SKM-1 (cell line): ENCODE measurements at regions not wholly inside any gene's neighbourhood (a gene's known extent, or its start where the extent isn't known, plus 50 kb on each side); places are given as distances from the start of the nearest gene placed in this dataset.
"Not testable (repeated sequence)": the region's sequence is repeated elsewhere in the genome, so short reads cannot be mapped to it uniquely, and the experiment has no call there.

Experiments
- DNase-seq: peaks from one replicate; lab custom pipeline; 2025; ENCODE audit not compliant: unreplicated experiment; lab: John Stamatoyannopoulos, UW

GRCh38 chr3:181549266-181549665, 162.5 kb upstream of the SOX2 start:
- no peak for DNase-seq

- DNase-seq, result no peak
Measured at GRCh38 chr3:181541414-181541813, 170.3 kb upstream of the SOX2 start.

- DNase-seq, result no peak
Measured at GRCh38 chr3:181534781-181535221, 176.9 kb upstream of the SOX2 start.

- no peak for DNase-seq
Measured at GRCh38 chr3:181533811-181534210, 177.9 kb upstream of the SOX2 start.

GRCh38 chr3:181530584-181530983, 181.1 kb upstream of the SOX2 start:
- DNase-seq, result no peak

- no peak for DNase-seq
Measured at GRCh38 chr3:181521831-181522230, 189.9 kb upstream of the SOX2 start.

- DNase-seq, result no peak
Measured at GRCh38 chr3:181518222-181518621, 193.5 kb upstream of the SOX2 start.

GRCh38 chr3:181512787-181513186, 198.9 kb upstream of the SOX2 start:
- DNase-seq, result no peak

GRCh38 chr3:181510500-181510899, 201.2 kb upstream of the SOX2 start:
- no peak for DNase-seq

GRCh38 chr3:181497358-181497757, 214.4 kb upstream of the SOX2 start:
- DNase-seq, result no peak

- no peak for DNase-seq
Measured at GRCh38 chr3:181493423-181493822, 218.3 kb upstream of the SOX2 start.

- no peak for DNase-seq
Measured at GRCh38 chr3:181488536-181488935, 223.2 kb upstream of the SOX2 start.

GRCh38 chr3:181487236-181487978, 224.3 kb upstream of the SOX2 start:
- peak; percentile 50 for DNase-seq

- no peak for DNase-seq
Measured at GRCh38 chr3:181486141-181486885, 225.4 kb upstream of the SOX2 start.

GRCh38 chr3:181484026-181484425, 227.7 kb upstream of the SOX2 start:
- no peak for DNase-seq

- DNase-seq, result not testable (repeated sequence)
Measured at GRCh38 chr3:181475146-181475545, 236.6 kb upstream of the SOX2 start.

- no peak for DNase-seq
Measured at GRCh38 chr3:181470349-181470748, 241.4 kb upstream of the SOX2 start.

- DNase-seq, result no peak
Measured at GRCh38 chr3:181464033-181464694, 247.6 kb upstream of the SOX2 start.

GRCh38 chr3:181461381-181461780, 250.3 kb upstream of the SOX2 start:
- no peak for DNase-seq

GRCh38 chr3:181459516-181459915, 252.2 kb upstream of the SOX2 start:
- no peak for DNase-seq

GRCh38 chr3:181458857-181459256, 252.9 kb upstream of the SOX2 start:
- DNase-seq, result no peak

- DNase-seq, result no peak
Measured at GRCh38 chr3:181457756-181458155, 254.0 kb upstream of the SOX2 start.
